C4-2B (cell line): ENCODE measurements at regions not wholly inside any gene's neighbourhood (a gene's known extent, or its start where the extent isn't known, plus 50 kb on each side); places are given as distances from the start of the nearest gene placed in this dataset.
"Not testable (repeated sequence)": the region's sequence is repeated elsewhere in the genome, so short reads cannot be mapped to it uniquely, and the experiment has no call there.

Experiments used
- H3K27ac ChIP-seq: fragments of 450-650 bp; 2 replicates; pipeline ENCODE4 v1.5.1; 2017
- ZFX ChIP-seq: fragments of 450-650 bp; IDR thresholded peaks from 2 replicates; pipeline ENCODE4 v1.6.1; 2017
- TF ChIP-seq, protein P1 (sequence below): fragments of 450-650 bp; conservative IDR thresholded peaks from 2 replicates; pipeline ENCODE4 v1.5.1; 2017; ENCODE audit warnings: mild to moderate bottlenecking

DNA sequence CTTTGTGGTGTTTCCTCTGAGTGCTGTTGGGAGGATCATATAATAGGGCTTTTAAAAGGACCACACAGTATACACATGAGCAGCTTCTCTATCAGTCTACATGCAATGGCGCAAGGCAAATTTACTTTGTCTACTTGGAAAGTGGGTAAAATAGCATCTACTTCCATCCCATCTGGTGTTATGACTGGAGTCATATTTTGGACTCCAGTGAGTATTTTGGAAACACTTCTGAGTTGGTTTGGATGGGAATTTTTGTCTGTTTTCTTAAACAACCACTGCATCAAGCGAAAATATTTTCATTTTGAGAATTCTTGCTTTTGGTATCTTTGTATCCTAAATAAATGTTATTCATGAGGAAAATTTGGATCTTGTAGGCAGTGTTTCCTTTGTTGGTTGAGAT lies 220.8 kb downstream of the NMUR2 start:
- no peak overlapping the region for H3K27ac ChIP-seq
- TF ChIP-seq, protein P1, sequence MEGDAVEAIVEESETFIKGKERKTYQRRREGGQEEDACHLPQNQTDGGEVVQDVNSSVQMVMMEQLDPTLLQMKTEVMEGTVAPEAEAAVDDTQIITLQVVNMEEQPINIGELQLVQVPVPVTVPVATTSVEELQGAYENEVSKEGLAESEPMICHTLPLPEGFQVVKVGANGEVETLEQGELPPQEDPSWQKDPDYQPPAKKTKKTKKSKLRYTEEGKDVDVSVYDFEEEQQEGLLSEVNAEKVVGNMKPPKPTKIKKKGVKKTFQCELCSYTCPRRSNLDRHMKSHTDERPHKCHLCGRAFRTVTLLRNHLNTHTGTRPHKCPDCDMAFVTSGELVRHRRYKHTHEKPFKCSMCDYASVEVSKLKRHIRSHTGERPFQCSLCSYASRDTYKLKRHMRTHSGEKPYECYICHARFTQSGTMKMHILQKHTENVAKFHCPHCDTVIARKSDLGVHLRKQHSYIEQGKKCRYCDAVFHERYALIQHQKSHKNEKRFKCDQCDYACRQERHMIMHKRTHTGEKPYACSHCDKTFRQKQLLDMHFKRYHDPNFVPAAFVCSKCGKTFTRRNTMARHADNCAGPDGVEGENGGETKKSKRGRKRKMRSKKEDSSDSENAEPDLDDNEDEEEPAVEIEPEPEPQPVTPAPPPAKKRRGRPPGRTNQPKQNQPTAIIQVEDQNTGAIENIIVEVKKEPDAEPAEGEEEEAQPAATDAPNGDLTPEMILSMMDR, result no peak
- TF ChIP-seq ZFX, result no peak

DNA sequence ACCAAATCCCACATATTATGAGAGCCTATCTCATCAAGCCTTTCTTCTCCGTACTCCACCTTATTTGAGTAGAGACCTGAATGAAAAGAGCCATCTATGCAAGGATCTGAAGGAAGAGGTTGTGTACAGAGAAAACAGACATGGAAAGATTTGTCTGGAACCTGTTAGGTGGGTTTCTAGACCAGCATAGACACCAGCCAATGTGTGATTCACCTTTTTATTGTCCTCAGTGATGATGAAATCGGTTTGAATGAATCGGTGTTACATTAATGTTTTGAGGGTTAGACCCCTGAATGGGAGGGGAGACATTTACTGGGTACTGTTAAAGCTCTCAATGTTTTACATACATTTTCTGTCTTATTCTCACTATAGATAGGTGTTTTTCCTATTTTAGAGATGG lies 223.6 kb downstream of the NMUR2 start:
- TF ChIP-seq ZFX, result no peak
- TF ChIP-seq, protein P1, result no peak
- no peak overlapping the region for H3K27ac ChIP-seq

DNA sequence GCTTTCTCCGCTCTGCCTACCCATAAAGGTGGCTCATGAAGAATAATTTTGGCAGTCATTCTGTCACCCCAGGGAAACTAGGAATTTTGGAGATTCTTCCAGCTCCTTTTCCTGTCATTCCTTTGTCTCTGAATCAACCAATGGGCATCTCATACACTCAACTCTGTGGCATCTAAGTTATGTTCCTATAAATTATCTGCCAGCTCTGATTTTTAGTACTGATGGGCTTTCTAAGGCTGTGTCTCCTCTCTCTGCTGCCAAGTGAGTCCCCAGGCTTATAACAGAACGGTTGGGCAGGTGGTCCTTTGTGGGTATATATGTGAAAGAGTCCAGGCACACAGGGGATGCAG lies 226.8 kb downstream of the NMUR2 start:
- H3K27ac ChIP-seq, result no peak overlapping the region
- no peak for TF ChIP-seq ZFX
- TF ChIP-seq, protein P1, result no peak

DNA sequence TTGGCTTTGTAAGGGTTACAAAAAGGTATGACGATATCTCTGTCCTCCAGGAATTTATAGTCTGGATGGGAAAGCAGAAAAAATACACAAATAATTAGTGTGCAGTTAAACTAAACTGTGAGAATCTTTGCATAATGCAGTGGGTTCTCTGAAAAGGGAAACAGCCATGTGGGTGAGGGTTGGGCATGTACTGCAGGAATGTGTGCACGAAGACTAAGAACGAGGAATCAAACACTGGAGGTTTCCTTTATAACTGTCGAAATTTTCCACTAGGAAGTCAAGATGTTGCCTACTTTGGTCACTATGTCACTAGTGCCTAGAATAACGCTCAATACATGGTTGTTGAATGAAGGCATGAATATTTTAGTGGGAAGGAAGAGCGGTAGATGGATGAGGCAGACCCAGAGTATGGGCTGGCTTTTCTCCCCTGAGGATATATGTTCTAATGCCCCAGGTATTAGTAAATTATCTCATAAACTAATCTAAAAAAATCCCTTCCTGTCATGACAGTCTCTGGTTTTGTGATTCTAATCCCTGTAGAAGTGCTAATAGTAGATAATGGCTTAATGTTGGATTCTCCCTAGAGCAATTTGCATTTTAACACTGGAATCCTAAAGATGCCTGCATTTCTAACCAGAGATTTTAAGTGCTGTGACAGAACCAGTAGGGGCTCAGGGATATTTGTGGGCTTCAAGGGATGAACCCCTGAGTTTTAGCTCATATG lies 227.3 kb downstream of the NMUR2 start:
- H3K27ac ChIP-seq, result no peak overlapping the region
- TF ChIP-seq, protein P1, result no peak
- TF ChIP-seq ZFX, result no peak

DNA sequence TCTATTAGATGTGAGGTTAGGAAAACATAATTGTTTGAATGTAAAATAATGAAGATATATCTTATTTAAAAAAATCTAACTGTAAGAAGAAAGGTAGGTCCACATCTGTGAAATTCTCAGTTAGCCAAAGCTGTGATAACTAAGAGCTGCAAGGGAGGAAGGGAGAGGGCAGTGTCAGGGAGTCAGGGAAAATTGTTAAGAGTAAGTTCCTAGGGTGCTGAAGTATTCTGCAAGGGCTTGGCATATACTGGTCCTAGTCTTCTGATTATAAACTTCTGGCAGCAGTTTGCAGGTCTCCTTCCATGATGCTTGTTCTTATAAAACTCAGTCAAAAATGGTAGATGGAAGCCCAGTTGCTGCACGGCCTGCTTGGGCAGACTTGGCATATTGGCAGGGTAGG lies 233.2 kb downstream of the NMUR2 start:
- H3K27ac ChIP-seq, result no peak overlapping the region
- TF ChIP-seq, protein P1, result no peak
- TF ChIP-seq ZFX, result no peak

DNA sequence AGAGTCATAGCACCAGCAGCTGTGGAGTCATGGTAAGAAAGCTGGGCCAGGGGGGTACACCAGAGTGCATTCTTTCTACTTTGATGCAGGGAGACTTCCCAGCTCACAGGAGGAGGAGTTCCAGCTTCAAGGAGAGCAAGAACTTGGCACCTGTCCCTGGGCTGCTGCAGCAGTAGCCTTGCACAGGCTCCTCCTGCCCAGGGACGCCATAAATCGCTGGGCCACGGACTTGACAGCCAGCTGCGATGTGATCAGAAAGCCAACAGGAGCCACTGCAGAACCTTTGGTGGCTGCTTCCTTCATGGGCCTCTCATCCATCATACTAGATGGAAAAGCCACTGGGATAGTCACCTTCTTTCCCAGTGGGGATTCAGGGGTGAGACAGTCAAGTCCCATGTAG lies 234.7 kb downstream of the NMUR2 start:
- TF ChIP-seq ZFX, result no peak
- TF ChIP-seq, protein P1, result no peak
- H3K27ac ChIP-seq, result no peak overlapping the region

DNA sequence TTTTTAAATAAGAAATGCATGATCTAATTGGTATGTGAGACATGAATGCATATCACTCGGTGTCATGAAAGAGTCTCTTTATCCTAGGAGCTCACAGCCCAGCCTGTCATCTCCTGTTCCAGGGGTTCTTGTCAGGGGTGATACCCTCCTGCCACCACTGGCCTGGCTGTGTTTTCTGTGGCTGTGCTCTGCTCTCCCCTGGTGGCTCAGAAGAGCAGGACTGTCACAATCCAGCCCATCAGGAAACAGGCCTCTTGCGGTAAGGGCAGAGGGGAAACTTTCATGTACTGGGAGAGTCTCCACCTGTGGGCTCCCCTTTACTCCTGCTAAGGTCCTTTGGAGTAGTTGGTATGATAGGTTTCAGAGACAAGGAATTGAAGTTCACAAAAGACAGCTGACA lies 240.2 kb upstream of the GLRA1 start:
- H3K27ac ChIP-seq, result no peak overlapping the region
- no peak for TF ChIP-seq ZFX
- TF ChIP-seq, protein P1, result no peak

DNA sequence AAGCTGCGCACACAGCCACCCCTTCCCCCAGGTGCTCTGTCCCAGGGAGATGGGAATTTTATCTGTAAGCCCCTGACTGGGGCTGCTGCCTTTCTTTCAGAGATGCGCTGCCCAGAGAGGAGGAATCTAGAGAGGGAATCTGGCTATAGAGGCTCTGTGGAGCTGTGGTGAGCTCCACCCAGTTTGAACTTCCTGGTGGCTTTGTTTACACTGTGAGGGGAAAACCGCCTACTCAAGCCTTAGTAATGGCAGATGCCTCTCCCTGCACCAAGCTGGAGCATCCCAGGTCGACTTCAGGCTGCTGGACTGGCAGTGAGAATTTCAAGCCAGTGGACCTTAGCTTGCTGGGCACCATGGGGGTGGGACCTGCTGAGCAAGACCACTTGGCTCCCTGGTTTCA lies 235.2 kb upstream of the GLRA1 start:
- H3K27ac ChIP-seq, result not testable (repeated sequence)

DNA sequence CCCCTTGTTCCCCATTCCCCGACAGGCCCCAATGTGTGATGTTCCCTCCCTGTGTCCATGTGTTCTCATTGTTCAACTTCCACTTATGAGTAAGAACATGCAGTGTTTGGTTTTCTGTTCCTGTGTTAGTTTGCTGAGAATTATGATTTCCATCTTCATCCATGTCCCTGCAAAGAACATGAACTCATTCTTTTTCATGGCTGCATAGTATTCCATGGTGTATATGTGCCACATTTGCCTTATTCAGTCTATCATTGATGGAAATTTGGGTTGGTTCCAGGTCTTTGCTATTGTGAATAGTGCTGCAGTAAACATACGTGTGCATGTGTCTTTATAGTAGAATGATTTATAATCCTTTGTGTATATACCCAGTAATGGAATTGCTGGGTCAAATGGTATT lies 229.8 kb upstream of the GLRA1 start:
- H3K27ac ChIP-seq, result not testable (repeated sequence)
